ENCODE measurements at regions not wholly inside any gene's neighbourhood (a gene's known extent, or its start where the extent isn't known, plus 50 kb on each side); places are given as distances from the start of the nearest gene placed in this dataset.

- no peak overlapping the region for H3K4me3 Mint-ChIP-seq
- Histone ChIP-seq H2AK5ac (ENCODE audit: insufficient read length, low read length) (no peak overlapping the region), H3K9me3 (ENCODE audit: control insufficient read depth, low read depth, low read length) (no peaks in the 10 kb centered on the region), H2BK120ac (ENCODE audit: low read depth, low read length, poor library complexity, severe bottlenecking) (no peak overlapping the region), H2AFZ (ENCODE audit: low read length) (no peak overlapping the region), H2BK20ac (ENCODE audit: low read depth, low read length, poor library complexity, severe bottlenecking) (no peak overlapping the region), H2BK5ac (ENCODE audit: insufficient read length, low read length) (no peak overlapping the region), H3K9ac (ENCODE audit: extremely low read depth, insufficient read length, low read length) (no peak overlapping the region), H4K8ac (replicated peaks; ENCODE audit: insufficient read length, low read depth, low read length) (no peak overlapping the region), H3K23me2 (ENCODE audit: insufficient read length, low read depth, low read length, poor library complexity, severe bottlenecking) (no peaks in the 10 kb centered on the region), H4K5ac (ENCODE audit: insufficient read length, low read depth, low read length) (no peak overlapping the region), H3K27ac (ENCODE audit: insufficient read length, low read depth, low read length) (no peak overlapping the region), H3K4me1 (ENCODE audit: insufficient read depth, low read length) (no peaks in the 10 kb centered on the region), H3T11ph (ENCODE audit: low read length) (no peak overlapping the region), H4K91ac (ENCODE audit: insufficient read length, low read depth, low read length) (no peak overlapping the region), H3K23ac (ENCODE audit: insufficient read length, low read depth, low read length) (no peak overlapping the region), H2BK12ac (ENCODE audit: insufficient read length, low read depth, low read length) (no peak overlapping the region), H3K4me2 (ENCODE audit: insufficient read depth, insufficient read length, low read length) (no peak overlapping the region), H4K20me1 (ENCODE audit: control insufficient read depth, insufficient read depth, insufficient read length) (no peaks in the 10 kb centered on the region), H3K56ac (ENCODE audit: insufficient read length, low read depth, low read length) (no peak overlapping the region), H3K27me3 (ENCODE audit: insufficient read depth, low read length) (no peaks in the 10 kb centered on the region; the same call in 1 of the 2 replicates), H3K14ac (ENCODE audit: insufficient read depth, low read length) (no peak overlapping the region), H3K4ac (ENCODE audit: low read depth, low read length) (no peak overlapping the region), H2BK15ac (ENCODE audit: low read depth, low read length) (no peak overlapping the region), H3K79me2 (ENCODE audit: insufficient read depth, low read length) (no peaks in the 10 kb centered on the region), H3K18ac (ENCODE audit: insufficient read length, low read depth, low read length) (no peak overlapping the region), H3K79me1 (ENCODE audit: insufficient read depth, low read depth, low read length, poor library complexity, severe bottlenecking) (no peaks in the 10 kb centered on the region)
- no peak for DNase-seq
- no peaks in the 10 kb centered on the region for H3K36me3 Mint-ChIP-seq (ENCODE audit: insufficient read depth in 1 of 3, low read depth in 3 of 3)
- TF ChIP-seq CTCF (conservative IDR thresholded peaks at IDR 0.05) = no peak
- no peak overlapping the region for H3K27ac Mint-ChIP-seq
- H3K4me1 Mint-ChIP-seq = peaks cover 8 to 14% of the 10 kb centered on the region in 2 experiments
- H3K9me3 Mint-ChIP-seq = peaks cover 0 to 5% of the 10 kb centered on the region in 2 experiments; a peak in 2 of 5 replicates
- H3K27me3 Mint-ChIP-seq (ENCODE audit: low read depth) = peaks cover 77% of the 10 kb centered on the region
These were observed 119.4 kb upstream of the GADL1 start for GRCh38 chr3:31013843-31014242.
